Esophagus squamous epithelium (tissue), 5 donors: ENCODE measurements at regions not wholly inside any gene's neighbourhood (a gene's known extent, or its start where the extent isn't known, plus 50 kb on each side); places are given as distances from the start of the nearest gene placed in this dataset.

ENCODE experiments used
- DNase-seq: peaks from one replicate; lab custom pipeline; 2025; lab: John Stamatoyannopoulos, UW
- H3K27ac ChIP-seq, 4 donors: fragments of 200-600 bp; sonication (generic); one replicate each; pipeline ENCODE4 v1.5.1; 2016 to 2019; ENCODE audit warnings: mild to moderate bottlenecking in 1 of 4
- H3K27me3 ChIP-seq, 4 donors: fragments of 200-600 bp; sonication (generic); 1 replicate in 3 of 4; 2 replicates in 1 of 4; pipeline versions ENCODE4 v1.5.1 to v1.6.0; 2017 to 2021; ENCODE audit warnings: antibody characterized with exemption in 1 of 4
- H3K36me3 ChIP-seq, 3 donors: fragments of 200-600 bp; sonication (generic); one replicate each; pipeline ENCODE4 v1.5.1; 2016 to 2019
- H3K4me1 ChIP-seq, 3 donors: fragments of 200-600 bp; sonication (generic); one replicate each; pipeline ENCODE4 v1.5.1; 2017 to 2019
- H3K4me3 ChIP-seq, 4 donors: fragments of 200-600 bp; sonication (generic); 1 replicate in 3 of 4; 2 replicates in 1 of 4; pipeline ENCODE4 v1.5.1; 2016 to 2019; ENCODE audit warnings: mild to moderate bottlenecking in 2 of 4, moderate library complexity in 1 of 4
- H3K9me3 ChIP-seq, 3 donors: fragments of 200-600 bp; sonication (generic); one replicate each; pipeline ENCODE4 v1.5.1; 2016 to 2019
- CTCF ChIP-seq, 6 experiments: fragments of 450-650 bp in 4 of 6; fragments of 200-600 bp in 2 of 6; sonication (generic) in 2 of 6; IDR thresholded peaks; one replicate each; pipeline ENCODE4 v1.5.1; 2016 to 2019; ENCODE audit warnings: antibody characterized with exemption in 6 of 6, mild to moderate bottlenecking in 4 of 6, moderate library complexity in 4 of 6
- POLR2A ChIP-seq, 4 donors: fragments of 450-650 bp; IDR thresholded peaks; one replicate each; pipeline ENCODE4 v1.6.1; 2017; ENCODE audit warnings: antibody characterized with exemption in 4 of 4, mild to moderate bottlenecking in 4 of 4, moderate library complexity in 3 of 4
- WGBS, 2 donors: methylation state at CpG; one replicate each; pipeline ENCODE4 v1.1.5; 2018; 5-methylcytosine and 5-hydroxymethylcytosine counted together
- intact Hi-C: fragments of 100-400 bp; cut with DNase I; formaldehyde crosslinking; loops from one replicate; pipeline ENCODE4 v1.15.0; 2022
- donor health status: DM: yes; HTN: yes; CAD: no.

DNA sequence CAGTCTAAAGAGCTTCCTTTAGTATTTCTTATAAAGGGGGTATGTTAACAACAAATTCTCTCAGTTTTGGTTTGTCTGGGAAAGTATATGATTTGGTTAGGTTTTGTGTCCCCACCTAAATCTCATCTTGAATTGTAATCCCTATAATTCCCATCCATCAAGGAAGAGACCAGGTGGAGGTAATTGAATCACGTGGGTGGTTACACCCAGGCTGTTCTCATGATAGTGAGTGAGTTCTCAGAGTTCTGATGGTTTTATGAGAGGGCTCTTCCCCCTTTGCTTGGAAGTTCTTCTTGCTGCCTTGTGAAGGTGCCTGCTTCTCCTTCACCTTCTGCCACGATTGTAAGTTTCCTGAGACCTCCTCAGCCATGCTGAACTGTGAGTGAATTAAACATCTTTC, 109.1 kb downstream of the MACIR start:
- TF ChIP-seq CTCF (IDR thresholded peaks at IDR 0.05) (no peak), POLR2A (IDR thresholded peaks at IDR 0.05) (no peak)
- Histone ChIP-seq H3K27me3 (no peaks in the 10 kb centered on the region), H3K36me3 (no peaks in the 10 kb centered on the region), H3K9me3 (no peaks in the 10 kb centered on the region), H3K4me3 (no peak overlapping the region), H3K4me1 (no peaks in the 10 kb centered on the region), H3K27ac (no peak overlapping the region)
- DNase-seq: no peak
- 50 to 63% methylated on average over 2 of the region's 2 CpGs for WGBS, 2 donors
- intact Hi-C loops: no loop called here

DNA sequence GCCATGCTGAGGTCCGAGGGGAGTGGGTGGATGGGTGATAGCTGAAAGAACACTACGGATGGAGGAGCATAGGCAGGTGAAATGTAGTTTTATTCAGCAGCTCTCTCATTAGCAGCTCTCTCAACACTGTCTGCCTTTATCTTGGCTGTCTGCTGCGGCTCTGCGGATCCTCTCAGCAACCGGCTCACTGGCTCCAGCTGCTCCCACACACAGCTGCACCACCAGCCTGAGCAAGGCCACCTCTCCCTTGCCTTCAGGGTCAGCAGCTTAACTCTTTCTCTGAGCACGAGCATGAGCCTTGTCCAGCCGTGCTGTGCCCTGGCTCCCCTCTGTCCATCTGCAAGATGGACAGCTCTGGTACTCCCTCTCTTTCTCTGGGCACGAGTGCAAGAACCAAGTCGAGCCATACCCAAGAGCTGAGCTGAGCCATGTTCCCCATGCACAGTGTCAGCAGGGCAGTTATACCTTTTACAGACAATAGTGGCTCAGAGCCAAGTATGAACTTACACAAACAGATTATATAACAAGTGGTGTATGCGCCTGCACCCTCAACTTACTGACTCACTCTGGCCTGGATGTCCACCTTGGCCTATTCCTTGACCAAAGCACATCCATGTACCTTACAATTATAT, 108.5 kb downstream of the MACIR start:
- no peaks in the 10 kb centered on the region for H3K4me1 ChIP-seq
- TF ChIP-seq POLR2A (IDR thresholded peaks at IDR 0.05) (no peak), CTCF (IDR thresholded peaks at IDR 0.05) (no peak)
- WGBS, 2 donors: 80 to 86% methylated on average over 9 to 10 of the region's 10 CpGs
- no peak overlapping the region for H3K27ac ChIP-seq
- no peaks in the 10 kb centered on the region for H3K36me3 ChIP-seq
- H3K27me3 ChIP-seq: no peaks in the 10 kb centered on the region
- intact Hi-C loops: no loop called here
- no peaks in the 10 kb centered on the region for H3K9me3 ChIP-seq
- DNase-seq: no peak
- no peak overlapping the region for H3K4me3 ChIP-seq

DNA sequence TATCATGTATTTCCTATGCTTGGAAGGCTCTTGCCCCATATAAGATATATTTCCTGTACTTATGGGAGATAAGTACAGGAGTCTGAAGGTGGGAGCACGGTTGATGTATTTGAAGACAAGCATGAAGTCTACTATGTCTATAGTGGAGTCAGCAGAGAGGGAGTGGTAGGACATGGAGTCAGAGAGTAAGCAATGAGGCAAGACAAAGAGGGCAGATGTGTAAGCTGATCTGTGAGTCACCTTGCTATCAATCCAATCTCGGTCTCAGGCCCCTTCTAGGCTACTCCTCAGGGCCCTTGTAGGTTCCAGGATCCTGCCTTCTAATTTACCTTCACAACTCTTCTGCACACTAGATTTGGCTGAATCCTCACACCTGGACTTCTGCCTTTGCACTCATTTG, 105.5 kb downstream of the MACIR start:
- H3K9me3 ChIP-seq: no peaks in the 10 kb centered on the region
- no peaks in the 10 kb centered on the region for H3K27me3 ChIP-seq
- no peaks in the 10 kb centered on the region for H3K4me1 ChIP-seq
- no peak overlapping the region for H3K27ac ChIP-seq
- TF ChIP-seq CTCF (IDR thresholded peaks at IDR 0.05): no peak
- no peak for TF ChIP-seq POLR2A (IDR thresholded peaks at IDR 0.05)
- intact Hi-C loops: no loop called here
- no peak overlapping the region for H3K4me3 ChIP-seq
- H3K36me3 ChIP-seq: no peaks in the 10 kb centered on the region
- 68 to 74% methylated on average over 2 of the region's 2 CpGs for WGBS, 2 donors
- DNase-seq: no peak

DNA sequence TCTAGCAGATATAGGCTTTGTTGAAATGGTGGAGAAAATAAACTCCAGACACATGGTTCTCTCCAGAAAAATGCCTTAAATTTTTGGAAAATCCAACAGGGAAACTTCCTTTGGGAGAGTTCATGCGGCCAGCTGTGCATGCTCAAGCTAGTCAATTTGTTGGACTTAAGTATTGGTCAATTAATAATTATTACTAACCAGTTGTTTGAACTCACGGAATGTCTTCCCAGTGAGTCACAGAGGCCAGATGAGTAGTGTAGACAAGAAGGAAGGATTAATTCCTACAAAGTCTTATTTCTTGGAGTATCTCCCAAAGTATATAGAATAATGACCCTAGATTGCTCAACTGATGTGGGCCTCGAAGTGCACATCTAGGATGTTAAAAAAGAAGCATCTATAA, 103.6 kb downstream of the MACIR start:
- intact Hi-C loops: no loop called here
- no peak overlapping the region for H3K27ac ChIP-seq
- H3K4me3 ChIP-seq: no peak overlapping the region
- no peak for DNase-seq
- 59 to 61% methylated on average over 3 of the region's 3 CpGs for WGBS, 2 donors
- no peaks in the 10 kb centered on the region for H3K36me3 ChIP-seq
- H3K4me1 ChIP-seq: no peaks in the 10 kb centered on the region
- no peaks in the 10 kb centered on the region for H3K9me3 ChIP-seq
- H3K27me3 ChIP-seq: no peaks in the 10 kb centered on the region
- TF ChIP-seq POLR2A (IDR thresholded peaks at IDR 0.05) (no peak), CTCF (IDR thresholded peaks at IDR 0.05) (no peak)

DNA sequence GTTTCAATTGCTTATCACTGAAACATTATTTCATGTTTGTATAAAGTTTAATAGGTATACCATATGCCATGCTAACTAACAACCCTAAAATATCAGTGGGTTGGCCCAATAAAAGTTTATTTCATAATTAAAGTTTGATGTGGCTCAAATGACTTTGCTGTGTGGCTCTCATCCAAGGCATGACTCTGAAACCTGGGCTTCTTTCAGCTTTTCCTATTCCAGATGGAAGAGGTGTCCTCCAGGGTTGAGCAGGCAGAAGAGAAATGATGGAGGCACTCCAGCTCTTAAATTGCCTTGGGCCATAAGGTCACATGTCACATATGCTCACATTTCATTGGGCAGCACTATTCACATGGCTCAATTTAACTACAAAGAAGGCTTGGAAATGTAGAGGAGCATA, 101.9 kb downstream of the MACIR start:
- H3K27ac ChIP-seq: no peak overlapping the region
- no peak for DNase-seq
- intact Hi-C loops: no loop called here
- no peak overlapping the region for H3K4me3 ChIP-seq
- TF ChIP-seq CTCF (IDR thresholded peaks at IDR 0.05): no peak
- H3K27me3 ChIP-seq: no peaks in the 10 kb centered on the region
- no peaks in the 10 kb centered on the region for H3K36me3 ChIP-seq
- no peaks in the 10 kb centered on the region for H3K4me1 ChIP-seq
- H3K9me3 ChIP-seq: no peaks in the 10 kb centered on the region
